Kidney (tissue), 13 donors: ENCODE measurements at regions not wholly inside any gene's neighbourhood (a gene's known extent, or its start where the extent isn't known, plus 50 kb on each side); places are given as distances from the start of the nearest gene placed in this dataset.
A peak's percentile ranks its signal among the peaks of the same experiment; 100 is the strongest.

Experiments
- DNase-seq, 5 donors: peaks; one replicate each; pipeline ENCODE4 v3.0.0-alpha.2; 2013 to 2020
- FAIRE-seq: peaks from 2 replicates; lab custom pipeline; 2012; peaks lifted over from hg19 to GRCh38; lab: Jason Lieb, UNC
- H3K27ac ChIP-seq, 2 donors: one replicate each; pipeline ENCODE4 v1.7.0; 2013; ENCODE audit warnings: low read depth in 2 of 2, low read length in 2 of 2, inconsistent platforms in 1 of 2
- H3K27me3 ChIP-seq: one replicate; pipeline ENCODE4 v1.7.1; 2013; ENCODE audit warnings: low read length, inconsistent platforms; ENCODE audit not compliant: control insufficient read depth, insufficient read depth
- H3K36me3 ChIP-seq, 3 donors: one replicate each; pipeline versions ENCODE4 v1.7.0 to v1.7.1; 2013; ENCODE audit warnings: low read length in 3 of 3, control low read depth in 1 of 3, inconsistent platforms in 1 of 3; ENCODE audit not compliant: insufficient read depth in 3 of 3, control insufficient read depth in 2 of 3
- H3K4me1 ChIP-seq, 3 donors: one replicate each; pipeline versions ENCODE4 v1.7.0 to v1.7.1; 2013; ENCODE audit warnings: low read length in 3 of 3, inconsistent platforms in 1 of 3, low read depth in 1 of 3; ENCODE audit not compliant: control insufficient read depth in 2 of 3, insufficient read depth in 2 of 3
- H3K4me3 ChIP-seq, 3 donors: one replicate each; pipeline versions ENCODE4 v1.7.0 to v1.8.1; 2013; ENCODE audit warnings: low read length in 3 of 3, control low read depth in 1 of 3, inconsistent platforms in 1 of 3
- H3K9ac ChIP-seq, 3 donors: one replicate each; pipeline versions ENCODE4 v1.7.0 to v1.7.1; 2013; ENCODE audit warnings: low read length in 3 of 3, control low read depth in 1 of 3, inconsistent platforms in 1 of 3
- H3K9me3 ChIP-seq, 3 donors: one replicate each; pipeline versions ENCODE4 v1.7.0 to v1.7.1; 2013; ENCODE audit warnings: low read length in 3 of 3, control low read depth in 1 of 3, inconsistent platforms in 1 of 3; ENCODE audit not compliant: control insufficient read depth in 2 of 3, insufficient read depth in 1 of 3
- CTCF ChIP-seq: IDR thresholded peaks from 3 replicates; pipeline ENCODE4 v1.5.1; 2012; ENCODE audit warnings: mild to moderate bottlenecking, moderate library complexity, borderline replicate concordance; ENCODE audit not compliant: insufficient read depth; ENCODE audit errors: extremely low read depth
- intact Hi-C: fragments of 100-400 bp; cut with DNase I; formaldehyde crosslinking; loops from one replicate; pipeline ENCODE4 v1.11.1; 2022
- donor health status: control.
- donor health status: control.
- donor health status: control.
- donor health status: control.
- donor health status: control.
- donor health status: DM: yes; HTN: yes; CAD: no.
- donor health status: Normal renal cell carcinoma (clear cell type).

GRCh38 chr14:22189881-22190280, 399.1 kb downstream of the DAD1 start:
- TF ChIP-seq CTCF = no peak
- H3K9me3 ChIP-seq = no peaks in the 10 kb centered on the region
- H3K27ac ChIP-seq = peak overlapping the region in 1 of 2 donors; percentile 25
- DNase-seq = no peak
- no peaks in the 10 kb centered on the region for H3K36me3 ChIP-seq
- no peaks in the 10 kb centered on the region for H3K27me3 ChIP-seq
- no peaks in the 10 kb centered on the region for H3K4me1 ChIP-seq
- intact Hi-C loops = no loop called here
- no peak overlapping the region for H3K4me3 ChIP-seq
- FAIRE-seq = no peak
- H3K9ac ChIP-seq = no peak overlapping the region

GRCh38 chr14:22188318-22188717, 400.7 kb downstream of the DAD1 start:
- Histone ChIP-seq H3K4me3 (no peak overlapping the region), H3K4me1 (no peaks in the 10 kb centered on the region), H3K9me3 (no peaks in the 10 kb centered on the region), H3K27ac (no peak overlapping the region), H3K9ac (no peak overlapping the region), H3K36me3 (no peaks in the 10 kb centered on the region), H3K27me3 (no peaks in the 10 kb centered on the region)
- no peak for FAIRE-seq
- TF ChIP-seq CTCF = no peak
- no peak for DNase-seq
- intact Hi-C loops = no loop called here

DNA sequence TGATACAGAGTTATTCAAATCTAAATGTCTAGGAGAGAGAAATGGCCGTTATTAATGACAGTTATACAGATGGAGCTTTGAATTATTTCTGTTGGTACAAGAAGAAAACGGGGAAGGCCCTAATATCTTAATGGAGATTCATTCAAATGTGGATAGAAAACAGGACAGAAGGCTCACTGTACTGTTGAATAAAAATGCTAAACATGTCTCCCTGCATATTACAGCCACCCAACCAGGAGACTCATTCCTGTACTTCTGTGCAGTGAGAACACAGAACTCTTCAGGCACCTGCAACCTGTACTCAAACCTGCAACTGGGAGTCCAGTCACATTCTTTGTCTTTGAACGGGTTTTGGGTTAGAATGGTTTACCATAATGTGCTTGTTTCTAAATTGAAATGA, 403.2 kb downstream of the DAD1 start:
- no peak overlapping the region for H3K4me3 ChIP-seq
- no peaks in the 10 kb centered on the region for H3K36me3 ChIP-seq
- no peak for FAIRE-seq
- TF ChIP-seq CTCF = no peak
- H3K27me3 ChIP-seq = no peaks in the 10 kb centered on the region
- H3K9me3 ChIP-seq = no peaks in the 10 kb centered on the region
- H3K27ac ChIP-seq = no peak overlapping the region
- intact Hi-C loops = no loop called here
- DNase-seq = no peak
- no peaks in the 10 kb centered on the region for H3K4me1 ChIP-seq
- H3K9ac ChIP-seq = no peak overlapping the region

GRCh38 chr14:22185191-22185590, 403.8 kb downstream of the DAD1 start:
- TF ChIP-seq CTCF = no peak
- Histone ChIP-seq H3K27me3 (no peaks in the 10 kb centered on the region), H3K4me3 (no peak overlapping the region)

More at GRCh38 chr14:22185191-22185590, 403.8 kb downstream of the DAD1 start:
- H3K9ac ChIP-seq = no peak overlapping the region
- H3K36me3 ChIP-seq = no peaks in the 10 kb centered on the region
- intact Hi-C loops = no loop called here
- H3K9me3 ChIP-seq = no peaks in the 10 kb centered on the region
- no peaks in the 10 kb centered on the region for H3K4me1 ChIP-seq
- H3K27ac ChIP-seq = no peak overlapping the region
- FAIRE-seq (no peak), DNase-seq (no peak)
